Activated T-helper 1 cell treated with anti-CD3 and anti-CD28 coated beads, Interleukin-12 subunit alpha, Interleukin-12 subunit beta, Interleukin-2, Interleukin-4 antibody, amounts not matched to agents 30 ng/mL and 10 ng/mL and 1 ng/mL, durations not matched to agents 14 hours and 24 hours and 36 hours (primary cell): ENCODE measurements at regions not wholly inside any gene's neighbourhood (a gene's known extent, or its start where the extent isn't known, plus 50 kb on each side); places are given as distances from the start of the nearest gene placed in this dataset.
A peak's percentile ranks its signal among the peaks of the same experiment; 100 is the strongest.

Experiments
- DNase-seq: peaks from one replicate; pipeline ENCODE4 v3.0.0; 2021; ENCODE audit warnings: low spot score
- H3K27ac Mint-ChIP-seq: one replicate; pipeline ENCODE4 v1.8.0; 2021; ENCODE audit warnings: mild to moderate bottlenecking, mixed read lengths
- H3K27me3 Mint-ChIP-seq: one replicate; pipeline ENCODE4 v1.8.0; 2022; ENCODE audit warnings: mild to moderate bottlenecking, moderate library complexity, mixed read lengths; ENCODE audit not compliant: insufficient read depth
- H3K36me3 Mint-ChIP-seq: one replicate; pipeline ENCODE4 v1.8.0; 2021; ENCODE audit warnings: low read depth, mixed read lengths
- H3K4me1 Mint-ChIP-seq: one replicate; pipeline ENCODE4 v1.8.0; 2021; ENCODE audit warnings: low read depth, mixed read lengths
- H3K4me3 Mint-ChIP-seq: one replicate; pipeline ENCODE4 v1.8.0; 2021; ENCODE audit warnings: mild to moderate bottlenecking, moderate library complexity, mixed read lengths
- H3K9me3 Mint-ChIP-seq: one replicate; pipeline ENCODE4 v1.8.0; 2021; ENCODE audit warnings: mixed read lengths
- intact Hi-C: fragments of 100-400 bp; cut with micrococcal nuclease; formaldehyde crosslinking; loops from one replicate; pipeline ENCODE4 v1.15.1; 2024

- peaks cover 3% of the 10 kb centered on the region for H3K36me3 Mint-ChIP-seq
- no peak overlapping the region for H3K4me3 Mint-ChIP-seq
- DNase-seq, result no peak
- H3K4me1 Mint-ChIP-seq, result peaks cover 6% of the 10 kb centered on the region
- H3K27me3 Mint-ChIP-seq, result peaks cover 2% of the 10 kb centered on the region
- intact Hi-C loops, result no loop called here
- H3K9me3 Mint-ChIP-seq, result peaks cover 4% of the 10 kb centered on the region
- H3K27ac Mint-ChIP-seq, result no peak overlapping the region
Observed at GRCh38 chr4:139611391-139611790, 54.2 kb upstream of the MGST2 start.

- Mint-ChIP-seq H3K27me3 (peaks cover 2% of the 10 kb centered on the region), H3K4me3 (no peak overlapping the region), H3K27ac (no peak overlapping the region), H3K4me1 (peaks cover 15% of the 10 kb centered on the region), H3K9me3 (peaks cover 12% of the 10 kb centered on the region), H3K36me3 (peaks cover 3% of the 10 kb centered on the region)
- intact Hi-C loops, result loop anchor here (10.0 kb wide), 1 partner anchor 95 kb away; no protein-coding TSS in a partner anchor
- no peak for DNase-seq
Observed at GRCh38 chr4:139609647-139610046, 53.6 kb upstream of the SETD7 start.

DNA sequence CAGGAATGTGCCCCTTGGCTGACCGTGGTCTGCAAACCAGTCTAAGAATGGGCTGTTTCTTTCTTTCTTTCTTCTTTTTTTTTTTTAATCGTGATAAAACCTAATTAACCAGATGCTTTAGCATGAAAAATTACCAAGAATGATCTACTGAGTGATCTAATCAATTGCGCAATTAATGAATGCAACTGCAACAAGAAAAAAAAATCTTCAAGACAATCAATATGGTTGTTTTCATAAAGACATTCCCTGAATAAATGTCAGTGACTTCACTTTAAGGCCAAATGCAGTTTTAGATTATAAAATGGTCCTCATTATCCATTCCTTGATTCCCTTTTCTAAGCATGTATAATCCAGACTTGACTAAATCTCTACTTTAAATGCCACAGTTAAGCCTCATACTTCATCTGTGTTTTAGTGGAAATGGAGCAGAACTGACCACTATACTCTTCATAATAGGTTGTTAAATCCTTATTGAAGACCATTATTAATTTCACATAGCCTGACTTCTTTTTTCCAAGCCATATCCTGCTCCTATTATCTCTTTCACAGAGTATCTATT is 51.6 kb upstream of the SETD7 start:
- no peak overlapping the region for H3K4me3 Mint-ChIP-seq
- peaks cover 15% of the 10 kb centered on the region for H3K4me1 Mint-ChIP-seq
- intact Hi-C loops, result loop anchor here (10.0 kb wide), 1 partner anchor 97 kb away; no protein-coding TSS in a partner anchor
- peaks cover 3% of the 10 kb centered on the region for H3K36me3 Mint-ChIP-seq
- no peak for DNase-seq
- no peak overlapping the region for H3K27ac Mint-ChIP-seq
- H3K9me3 Mint-ChIP-seq, result peaks cover 12% of the 10 kb centered on the region
- peaks cover 2% of the 10 kb centered on the region for H3K27me3 Mint-ChIP-seq

DNA sequence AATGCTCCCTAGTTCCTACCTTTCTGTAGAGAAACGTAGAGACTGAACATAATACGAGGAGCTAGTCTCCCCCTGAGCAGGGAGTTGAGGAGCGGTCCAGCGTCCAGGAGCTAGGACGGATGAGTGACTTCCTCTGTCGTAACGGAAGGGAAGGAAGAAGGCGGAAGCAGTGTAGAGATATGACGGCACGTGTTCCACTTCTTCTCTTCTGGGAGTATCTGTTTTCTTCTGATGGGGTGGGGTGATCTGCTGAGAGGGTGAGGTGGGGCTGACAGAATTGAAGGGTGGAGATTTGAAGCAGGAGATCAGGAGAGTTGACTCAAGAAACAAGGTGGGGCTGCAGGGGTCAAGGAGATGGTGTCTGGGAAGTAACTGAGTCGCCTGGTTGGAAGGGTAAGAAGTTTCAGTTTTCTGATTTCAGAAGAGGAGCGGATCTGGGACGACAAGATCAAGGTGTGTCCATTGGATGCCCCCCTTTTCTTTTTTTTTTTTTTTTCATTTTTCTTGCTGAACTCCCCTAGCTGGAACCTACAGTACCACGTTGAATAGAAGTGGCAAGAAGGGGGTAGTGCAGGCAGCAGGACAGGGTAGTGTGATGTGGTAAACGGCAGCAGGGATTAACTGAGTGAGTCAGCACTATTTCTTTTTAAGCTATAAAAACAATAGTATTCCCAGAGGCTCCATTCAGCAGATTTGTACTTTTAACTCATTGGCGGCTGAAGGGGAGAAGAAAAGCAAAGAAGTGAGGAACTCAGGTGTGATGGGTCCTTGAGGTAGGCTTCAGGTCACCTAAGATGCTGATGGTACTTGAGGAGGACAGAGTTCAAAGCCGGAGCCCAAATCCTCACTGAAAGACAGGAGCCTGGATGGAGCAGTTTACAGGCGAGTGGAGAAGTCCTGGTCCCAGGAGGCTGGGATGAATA is 50.8 kb upstream of the SETD7 start:
- H3K27me3 Mint-ChIP-seq, result peaks cover 2% of the 10 kb centered on the region
- peaks cover 3% of the 10 kb centered on the region for H3K36me3 Mint-ChIP-seq
- H3K9me3 Mint-ChIP-seq, result peaks cover 12% of the 10 kb centered on the region
- peak overlapping the region; percentile 31 for H3K4me3 Mint-ChIP-seq
- peaks cover 15% of the 10 kb centered on the region for H3K4me1 Mint-ChIP-seq
- intact Hi-C loops, result loop anchor here (10.0 kb wide), 1 partner anchor 98 kb away; no protein-coding TSS in a partner anchor
- DNase-seq, result no peak
- peak overlapping the region; percentile 21 for H3K27ac Mint-ChIP-seq

DNA sequence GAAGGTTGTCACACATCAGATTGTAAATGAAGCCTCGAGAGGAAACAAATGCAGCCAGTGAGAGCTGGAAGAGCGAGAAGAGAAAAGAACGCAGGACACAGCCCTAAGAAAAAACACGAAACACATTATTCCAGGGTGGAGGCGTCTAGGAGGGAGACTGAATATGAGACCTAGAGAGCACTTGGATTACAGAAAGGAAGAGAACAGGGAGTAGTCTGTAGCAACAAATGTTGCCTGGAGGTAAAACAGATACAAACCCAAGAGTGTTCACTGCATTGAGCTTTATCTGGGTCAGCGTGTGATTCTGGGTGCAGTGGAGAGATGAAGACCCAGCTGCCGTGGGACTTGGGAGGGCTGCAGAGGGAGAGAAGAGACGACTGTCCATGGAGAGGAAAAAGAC is 50.1 kb upstream of the SETD7 start:
- intact Hi-C loops, result loop anchor here (10.0 kb wide), 1 partner anchor 99 kb away; no protein-coding TSS in a partner anchor
- H3K36me3 Mint-ChIP-seq, result peaks cover 3% of the 10 kb centered on the region
- H3K27me3 Mint-ChIP-seq, result peaks cover 2% of the 10 kb centered on the region
- H3K4me3 Mint-ChIP-seq, result peak overlapping the region; percentile 43
- H3K9me3 Mint-ChIP-seq, result peaks cover 12% of the 10 kb centered on the region
- peaks cover 15% of the 10 kb centered on the region for H3K4me1 Mint-ChIP-seq
- H3K27ac Mint-ChIP-seq, result peak overlapping the region; percentile 8
- DNase-seq, result no peak
